ENCODE measurements at regions not wholly inside any gene's neighbourhood (a gene's known extent, or its start where the extent isn't known, plus 50 kb on each side); places are given as distances from the start of the nearest gene placed in this dataset.

- no peak for ATAC-seq
Measured at GRCh38 chr22:49461674-49462073, 366.0 kb downstream of the BRD1 start.

GRCh38 chr22:49460592-49461281, 366.9 kb downstream of the BRD1 start:
- no peak for ATAC-seq
- TF ChIP-seq ZFP30 (CRISPR knock-in tag; IDR thresholded peaks at IDR 0.05) (no peak), ISL1 (CRISPR knock-in tag; IDR thresholded peaks at IDR 0.05) (no peak), ZNF8 (CRISPR knock-in tag; IDR thresholded peaks at IDR 0.05) (no peak), POU6F1 (CRISPR knock-in tag; IDR thresholded peaks at IDR 0.05; ENCODE audit: borderline replicate concordance, low read depth) (no peak), ARNTL (CRISPR knock-in tag; IDR thresholded peaks at IDR 0.05; ENCODE audit: borderline replicate concordance, low read depth) (no peak), ZFP3 (CRISPR knock-in tag; IDR thresholded peaks at IDR 0.05) (no peak), OSR1 (CRISPR knock-in tag; IDR thresholded peaks at IDR 0.05) (no peak), TCF4 (CRISPR knock-in tag; IDR thresholded peaks at IDR 0.05; ENCODE audit: borderline replicate concordance) (no peak), TSHZ2 (CRISPR knock-in tag; IDR thresholded peaks at IDR 0.05) (no peak), CSRNP3 (CRISPR knock-in tag; IDR thresholded peaks at IDR 0.05) (no peak), TOX (CRISPR knock-in tag; IDR thresholded peaks at IDR 0.05; ENCODE audit: borderline replicate concordance) (no peak), ZNF565 (CRISPR knock-in tag; conservative IDR thresholded peaks at IDR 0.05; ENCODE audit: low read depth) (no peak)

More at GRCh38 chr22:49461674-49462073, 366.0 kb downstream of the BRD1 start:
- TF ChIP-seq POU6F1 (CRISPR knock-in tag; IDR thresholded peaks at IDR 0.05; ENCODE audit: borderline replicate concordance, low read depth) = no peak
- TF ChIP-seq RARB (CRISPR knock-in tag; IDR thresholded peaks at IDR 0.05) = no peak
- no peak for TF ChIP-seq ESRRG (CRISPR knock-in tag; IDR thresholded peaks at IDR 0.05)
- TF ChIP-seq TOX (CRISPR knock-in tag; IDR thresholded peaks at IDR 0.05; ENCODE audit: borderline replicate concordance) = no peak
- TF ChIP-seq SNAI2 (CRISPR knock-in tag; IDR thresholded peaks at IDR 0.05) = no peak
- TF ChIP-seq ZNF565 (CRISPR knock-in tag; conservative IDR thresholded peaks at IDR 0.05; ENCODE audit: low read depth) = no peak
- no peak for TF ChIP-seq ISL1 (CRISPR knock-in tag; IDR thresholded peaks at IDR 0.05)
- TF ChIP-seq CREB5 (CRISPR knock-in tag; IDR thresholded peaks at IDR 0.05; ENCODE audit: low read depth) = no peak
- no peak for TF ChIP-seq ARNTL (CRISPR knock-in tag; IDR thresholded peaks at IDR 0.05; ENCODE audit: borderline replicate concordance, low read depth)
- TF ChIP-seq ZFP30 (CRISPR knock-in tag; IDR thresholded peaks at IDR 0.05) = no peak
- no peak for TF ChIP-seq OSR1 (CRISPR knock-in tag; IDR thresholded peaks at IDR 0.05)
- TF ChIP-seq GLIS3 (CRISPR knock-in tag; IDR thresholded peaks at IDR 0.05) = no peak
- no peak for TF ChIP-seq ZNF8 (CRISPR knock-in tag; IDR thresholded peaks at IDR 0.05)
- no peak for TF ChIP-seq ZNF70 (CRISPR knock-in tag; IDR thresholded peaks at IDR 0.05)
- TF ChIP-seq PATZ1 (CRISPR knock-in tag; IDR thresholded peaks at IDR 0.05; ENCODE audit: borderline replicate concordance) = no peak
- TF ChIP-seq BACH2 (CRISPR knock-in tag; IDR thresholded peaks at IDR 0.05; ENCODE audit: borderline replicate concordance) = no peak
- TF ChIP-seq CSRNP3 (CRISPR knock-in tag; IDR thresholded peaks at IDR 0.05) = no peak

Data from SK-N-SH treated with all-trans-retinoic acid at 6 μM for 48 hours (cell line).